Ishikawa (cell line): ENCODE measurements at regions not wholly inside any gene's neighbourhood (a gene's known extent, or its start where the extent isn't known, plus 50 kb on each side); places are given as distances from the start of the nearest gene placed in this dataset.

Experiments
- CEBPB ChIP-seq: IDR thresholded peaks from 2 replicates; pipeline ENCODE4 v1.6.1; 2012
- CREB1 ChIP-seq: IDR thresholded peaks from 2 replicates; pipeline ENCODE4 v1.6.1; 2012; ENCODE audit warnings: low read depth
- EGR1 ChIP-seq: IDR thresholded peaks from 2 replicates; pipeline ENCODE4 v1.6.1; 2012
- EP300 ChIP-seq: IDR thresholded peaks from 2 replicates; pipeline ENCODE4 v1.6.1; 2012; ENCODE audit warnings: borderline replicate concordance
- FOXM1 ChIP-seq: IDR thresholded peaks from 2 replicates; pipeline ENCODE4 v1.6.1; 2012; ENCODE audit warnings: low read depth, borderline replicate concordance
- NFIC ChIP-seq: IDR thresholded peaks from 2 replicates; pipeline ENCODE4 v1.6.1; 2012
- RAD21 ChIP-seq: IDR thresholded peaks from 2 replicates; pipeline ENCODE4 v1.6.1; 2012; ENCODE audit warnings: low read depth
- REST ChIP-seq: IDR thresholded peaks from 2 replicates; pipeline ENCODE4 v1.6.1; 2012; ENCODE audit warnings: low read depth, mild to moderate bottlenecking
- TAF1 ChIP-seq: IDR thresholded peaks from 2 replicates; pipeline ENCODE4 v1.6.1; 2012; ENCODE audit warnings: low read depth, mild to moderate bottlenecking
- TCF12 ChIP-seq: IDR thresholded peaks from 2 replicates; pipeline ENCODE4 v1.6.1; 2012; ENCODE audit warnings: low read depth
- TEAD4 ChIP-seq: IDR thresholded peaks from 2 replicates; pipeline ENCODE4 v1.6.1; 2012
- YY1 ChIP-seq: IDR thresholded peaks from 2 replicates; pipeline ENCODE4 v1.6.1; 2012; ENCODE audit warnings: low read depth
- ZBTB7A ChIP-seq: IDR thresholded peaks from 2 replicates; pipeline ENCODE4 v1.6.1; 2012; ENCODE audit warnings: low read depth
- TF ChIP-seq, protein P1 (sequence below): IDR thresholded peaks from 2 replicates; pipeline ENCODE4 v1.6.1; 2012
- TF ChIP-seq, protein P2 (sequence below): IDR thresholded peaks from 2 replicates; pipeline ENCODE4 v1.6.1; 2012

DNA sequence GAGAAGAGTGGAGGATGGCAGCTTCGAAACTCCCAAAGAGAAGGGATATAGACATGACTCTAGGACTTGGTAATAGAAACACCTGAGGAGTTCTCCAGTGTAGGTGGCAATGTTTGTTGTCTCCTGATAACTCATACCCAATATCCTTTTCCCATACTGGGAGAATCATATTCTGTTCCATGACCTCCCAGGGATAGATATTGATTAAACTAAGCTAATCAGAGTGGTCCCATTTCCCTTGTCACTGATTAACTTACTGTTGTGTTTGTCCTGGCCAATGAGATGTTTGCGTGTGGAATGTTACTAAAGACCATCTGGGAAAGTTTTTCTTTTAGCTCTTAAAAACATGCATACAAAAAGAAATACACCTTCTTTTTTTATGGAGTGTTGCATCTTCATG, 85.6 kb downstream of the RPL22L1 start:
- TF ChIP-seq EP300 (no peak), FOXM1 (no peak), TCF12 (no peak), ZBTB7A (no peak), TEAD4 (no peak), RAD21 (no peak), REST (no peak), NFIC (no peak), EGR1 (no peak), TAF1 (no peak)

- TF ChIP-seq FOXM1: no peak
Observed at GRCh38 chr3:170780955-170781354, 89.0 kb downstream of the RPL22L1 start.

- TF ChIP-seq TAF1: no peak
- no peak for TF ChIP-seq CREB1
- TF ChIP-seq NFIC: no peak
- TF ChIP-seq ZBTB7A: no peak
- TF ChIP-seq FOXM1: no peak
- no peak for TF ChIP-seq TEAD4
- no peak for TF ChIP-seq REST
- TF ChIP-seq RAD21: no peak
- TF ChIP-seq, protein P1, sequence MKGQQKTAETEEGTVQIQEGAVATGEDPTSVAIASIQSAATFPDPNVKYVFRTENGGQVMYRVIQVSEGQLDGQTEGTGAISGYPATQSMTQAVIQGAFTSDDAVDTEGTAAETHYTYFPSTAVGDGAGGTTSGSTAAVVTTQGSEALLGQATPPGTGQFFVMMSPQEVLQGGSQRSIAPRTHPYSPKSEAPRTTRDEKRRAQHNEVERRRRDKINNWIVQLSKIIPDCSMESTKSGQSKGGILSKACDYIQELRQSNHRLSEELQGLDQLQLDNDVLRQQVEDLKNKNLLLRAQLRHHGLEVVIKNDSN: no peak
- TF ChIP-seq CEBPB: no peak
- no peak for TF ChIP-seq EGR1
- TF ChIP-seq, protein P2, sequence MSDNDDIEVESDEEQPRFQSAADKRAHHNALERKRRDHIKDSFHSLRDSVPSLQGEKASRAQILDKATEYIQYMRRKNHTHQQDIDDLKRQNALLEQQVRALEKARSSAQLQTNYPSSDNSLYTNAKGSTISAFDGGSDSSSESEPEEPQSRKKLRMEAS: no peak
- no peak for TF ChIP-seq YY1
- no peak for TF ChIP-seq EP300
- TF ChIP-seq TCF12: no peak
Observed at GRCh38 chr3:170780471-170780870, 89.5 kb downstream of the RPL22L1 start.

- no peak for TF ChIP-seq RAD21
- no peak for TF ChIP-seq YY1
- TF ChIP-seq REST: no peak
- TF ChIP-seq, protein P1: no peak
- TF ChIP-seq, protein P2: no peak
- TF ChIP-seq TEAD4: no peak
- no peak for TF ChIP-seq TCF12
- TF ChIP-seq EP300: no peak
- no peak for TF ChIP-seq CREB1
- no peak for TF ChIP-seq EGR1
- no peak for TF ChIP-seq TAF1
- no peak for TF ChIP-seq NFIC
- no peak for TF ChIP-seq CEBPB
- no peak for TF ChIP-seq ZBTB7A
- no peak for TF ChIP-seq FOXM1
Observed at GRCh38 chr3:170778240-170779217, 91.5 kb downstream of the RPL22L1 start.
